ENCODE measurements at regions not wholly inside any gene's neighbourhood (a gene's known extent, or its start where the extent isn't known, plus 50 kb on each side); places are given as distances from the start of the nearest gene placed in this dataset.
"Not testable (repeated sequence)": the region's sequence is repeated elsewhere in the genome, so short reads cannot be mapped to it uniquely, and the experiment has no call there.

- TF ChIP-seq CTCF (IDR thresholded peaks at IDR 0.05; ENCODE audit: low read depth, low read length), result peak; percentile 12
- not testable (repeated sequence) for H3K4me1 ChIP-seq (ENCODE audit: low read depth); H3K27me3 ChIP-seq; H3K27ac ChIP-seq; H3K9me3 ChIP-seq (ENCODE audit: low read depth); H3K36me3 ChIP-seq
- peak; percentile 73 to 84 for DNase-seq (ENCODE audit: low read depth in 1 of 2, low spot score in 1 of 2)
- peak overlapping the region; percentile 39 for H3K4me3 ChIP-seq
Measured at GRCh38 chr2:132304661-132305380, 111.8 kb upstream of the GPR39 start.

GRCh38 chr2:132307613-132308198 is 108.9 kb upstream of the GPR39 start:
- H3K27me3 ChIP-seq; H3K9me3 ChIP-seq (ENCODE audit: low read depth): not testable (repeated sequence)

GRCh38 chr2:132309203-132309602 is 107.4 kb upstream of the GPR39 start:
- DNase-seq (ENCODE audit: low read depth in 1 of 2, low spot score in 1 of 2); H3K4me3 ChIP-seq: not testable (repeated sequence)

More at GRCh38 chr2:132307613-132308198, 108.9 kb upstream of the GPR39 start:
- not testable (repeated sequence) for H3K4me3 ChIP-seq; H3K36me3 ChIP-seq; H3K27ac ChIP-seq; DNase-seq (ENCODE audit: low read depth in 1 of 2, low spot score in 1 of 2); H3K4me1 ChIP-seq (ENCODE audit: low read depth)

GRCh38 chr2:132315546-132315945 is 101.1 kb upstream of the GPR39 start:
- not testable (repeated sequence) for H3K36me3 ChIP-seq; DNase-seq (ENCODE audit: low read depth in 1 of 2, low spot score in 1 of 2); H3K4me3 ChIP-seq; H3K9me3 ChIP-seq (ENCODE audit: low read depth); H3K4me1 ChIP-seq (ENCODE audit: low read depth); H3K27me3 ChIP-seq; H3K27ac ChIP-seq

More at GRCh38 chr2:132309203-132309602, 107.4 kb upstream of the GPR39 start:
- H3K4me1 ChIP-seq (ENCODE audit: low read depth); H3K27me3 ChIP-seq; H3K36me3 ChIP-seq; H3K9me3 ChIP-seq (ENCODE audit: low read depth); H3K27ac ChIP-seq: not testable (repeated sequence)

GRCh38 chr2:132317026-132317680 is 99.5 kb upstream of the GPR39 start:
- H3K27ac ChIP-seq; DNase-seq (ENCODE audit: low read depth in 1 of 2, low spot score in 1 of 2); H3K4me1 ChIP-seq (ENCODE audit: low read depth); H3K4me3 ChIP-seq; H3K9me3 ChIP-seq (ENCODE audit: low read depth); H3K27me3 ChIP-seq; H3K36me3 ChIP-seq: not testable (repeated sequence)

- not testable (repeated sequence) for H3K27me3 ChIP-seq; H3K36me3 ChIP-seq; H3K9me3 ChIP-seq (ENCODE audit: low read depth); H3K27ac ChIP-seq; H3K4me1 ChIP-seq (ENCODE audit: low read depth); H3K4me3 ChIP-seq
- peak in 1 of 2 donors; percentile 1 for DNase-seq (ENCODE audit: low read depth in 1 of 2, low spot score in 1 of 2)
Measured at GRCh38 chr2:132318481-132318880, 98.1 kb upstream of the GPR39 start.

GRCh38 chr2:132324005-132324404 is 92.6 kb upstream of the GPR39 start:
- H3K4me3 ChIP-seq, result not testable (repeated sequence)

GRCh38 chr2:132332345-132333033 is 84.1 kb upstream of the GPR39 start:
- H3K9me3 ChIP-seq (ENCODE audit: low read depth); H3K27ac ChIP-seq; H3K4me1 ChIP-seq (ENCODE audit: low read depth); H3K27me3 ChIP-seq; DNase-seq (ENCODE audit: low read depth in 1 of 2, low spot score in 1 of 2); H3K4me3 ChIP-seq; H3K36me3 ChIP-seq: not testable (repeated sequence)

More at GRCh38 chr2:132324005-132324404, 92.6 kb upstream of the GPR39 start:
- not testable (repeated sequence) for H3K36me3 ChIP-seq; H3K9me3 ChIP-seq (ENCODE audit: low read depth); H3K27me3 ChIP-seq; H3K4me1 ChIP-seq (ENCODE audit: low read depth); H3K27ac ChIP-seq; DNase-seq (ENCODE audit: low read depth in 1 of 2, low spot score in 1 of 2)

GRCh38 chr2:132337135-132337534 is 79.5 kb upstream of the GPR39 start:
- DNase-seq (ENCODE audit: low read depth in 1 of 2, low spot score in 1 of 2); H3K9me3 ChIP-seq (ENCODE audit: low read depth); H3K27ac ChIP-seq; H3K4me1 ChIP-seq (ENCODE audit: low read depth); H3K36me3 ChIP-seq; H3K4me3 ChIP-seq; H3K27me3 ChIP-seq: not testable (repeated sequence)

GRCh38 chr2:132337844-132338243 is 78.8 kb upstream of the GPR39 start:
- H3K36me3 ChIP-seq; H3K4me1 ChIP-seq (ENCODE audit: low read depth); DNase-seq (ENCODE audit: low read depth in 1 of 2, low spot score in 1 of 2); H3K9me3 ChIP-seq (ENCODE audit: low read depth); H3K27ac ChIP-seq; H3K27me3 ChIP-seq; H3K4me3 ChIP-seq: not testable (repeated sequence)

GRCh38 chr2:132347041-132347780 is 69.4 kb upstream of the GPR39 start:
- H3K4me3 ChIP-seq, result peak overlapping the region; percentile 36
- DNase-seq (ENCODE audit: low read depth in 1 of 2, low spot score in 1 of 2), result peak; percentile 81 to 87
- peak overlapping the region; percentile 94 for H3K27ac ChIP-seq
- not testable (repeated sequence) for H3K36me3 ChIP-seq; H3K9me3 ChIP-seq (ENCODE audit: low read depth); H3K27me3 ChIP-seq; H3K4me1 ChIP-seq (ENCODE audit: low read depth)

Data from cardiac muscle cell (in vitro differentiated cells and primary cell).